Colonic mucosa (tissue), 4 donors: ENCODE measurements at regions not wholly inside any gene's neighbourhood (a gene's known extent, or its start where the extent isn't known, plus 50 kb on each side); places are given as distances from the start of the nearest gene placed in this dataset.

Experiments used
- DNase-seq: peaks from one replicate; pipeline ENCODE4 v3.0.0-alpha.2; 2020
- H3K27ac ChIP-seq: fragments of 200-600 bp; one replicate; pipeline ENCODE4 v1.8.0; 2021
- H3K27me3 ChIP-seq: fragments of 200-600 bp; one replicate; pipeline ENCODE4 v1.8.0; 2021
- H3K36me3 ChIP-seq: fragments of 200-600 bp; one replicate; pipeline ENCODE4 v1.8.0; 2021
- H3K4me1 ChIP-seq: fragments of 200-600 bp; one replicate; pipeline ENCODE4 v1.8.0; 2021; ENCODE audit warnings: mild to moderate bottlenecking
- H3K4me3 ChIP-seq: fragments of 200-600 bp; one replicate; pipeline ENCODE4 v1.8.0; 2021
- H3K9ac ChIP-seq, 2 donors: one replicate each; pipeline ENCODE4 v1.7.0; 2013; ENCODE audit warnings: control low read depth in 2 of 2, low read depth in 2 of 2, low read length in 2 of 2
- H3K9me3 ChIP-seq: fragments of 200-600 bp; one replicate; pipeline ENCODE4 v1.8.0; 2021
- CTCF ChIP-seq: fragments of 200-600 bp; IDR thresholded peaks from one replicate; pipeline ENCODE4 v1.8.0; 2022; ENCODE audit warnings: antibody characterized with exemption, mild to moderate bottlenecking
- intact Hi-C: fragments of 100-400 bp; cut with DNase I; formaldehyde crosslinking; loops from one replicate; pipeline ENCODE4 v1.14.1; 2022
- donor health status: healthy.
- donor health status: DM: no; HTN: no; CAD: no.
- donor health status: DM: no; HTN: no; CAD: no.

DNA sequence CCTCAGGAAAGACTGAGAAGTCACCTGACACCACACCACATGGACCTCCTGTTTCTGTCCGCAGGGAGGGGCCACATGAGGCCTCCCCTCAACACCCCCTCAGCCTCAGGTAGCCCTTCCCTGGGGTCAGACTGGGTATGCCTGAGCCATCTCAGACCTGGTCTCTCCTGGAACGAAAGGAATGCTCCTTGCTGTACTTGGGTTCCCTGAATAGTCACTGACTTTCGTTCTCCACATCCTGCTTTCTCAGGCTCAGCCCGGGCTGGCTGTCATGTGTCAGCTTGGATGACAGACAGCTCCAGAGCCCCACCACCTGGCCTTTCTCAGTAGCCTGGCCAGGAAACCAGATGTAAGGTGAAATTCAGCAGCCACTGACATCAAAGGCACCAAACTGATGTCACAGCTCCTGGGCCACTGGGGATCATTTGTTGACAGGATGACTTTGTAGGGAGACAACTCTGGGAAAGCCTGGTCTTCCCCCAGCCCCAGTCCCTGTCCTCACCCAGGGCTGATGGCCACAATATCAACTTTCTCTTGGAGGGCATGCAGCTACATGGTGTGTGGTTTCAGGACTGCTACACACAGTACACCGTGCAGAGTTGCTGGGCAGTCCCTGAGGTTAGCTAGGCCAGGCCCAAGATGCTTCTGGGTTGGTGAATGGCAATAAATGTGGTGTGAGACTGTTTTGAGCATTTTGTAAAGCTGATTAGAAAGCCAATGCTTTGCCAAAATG is 141.4 kb upstream of the MRPS22 start:
- Histone ChIP-seq H3K9me3 (no peaks in the 10 kb centered on the region), H3K27me3 (no peaks in the 10 kb centered on the region), H3K4me3 (no peak overlapping the region), H3K27ac (no peak overlapping the region), H3K4me1 (peaks cover 6% of the 10 kb centered on the region), H3K9ac (no peak overlapping the region), H3K36me3 (no peaks in the 10 kb centered on the region)
- intact Hi-C loops, result loop anchor here (2.0 to 10.0 kb wide), 2 partner anchors 92 to 258 kb away; partner anchors contain the start of genes FOXL2 and FOXL2NB
- DNase-seq, result peak; percentile 76
- peak; percentile 31 for TF ChIP-seq CTCF

DNA sequence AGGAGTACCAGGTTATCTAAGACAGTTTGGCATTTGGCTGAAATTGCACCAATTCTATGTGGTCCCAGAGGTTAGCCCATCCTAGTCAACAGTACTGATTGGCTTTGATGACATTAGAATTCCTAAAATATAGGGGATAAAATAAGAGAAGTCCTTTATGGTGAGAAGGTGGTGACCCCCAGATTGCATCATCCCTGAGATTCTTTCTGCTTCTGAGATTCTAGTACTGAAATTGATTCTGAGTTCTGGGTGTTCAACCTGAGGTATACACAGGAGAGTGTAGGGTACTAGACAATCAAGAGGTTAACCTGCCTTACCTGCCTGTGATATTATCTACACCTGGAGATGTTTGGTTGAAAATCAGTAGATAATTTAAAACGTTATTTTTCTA is 140.9 kb upstream of the MRPS22 start:
- intact Hi-C loops, result loop anchor here (2.0 to 10.0 kb wide), 2 partner anchors 92 to 258 kb away; partner anchors contain the start of genes FOXL2 and FOXL2NB
- Histone ChIP-seq H3K9me3 (no peaks in the 10 kb centered on the region), H3K27me3 (no peaks in the 10 kb centered on the region), H3K4me1 (peaks cover 6% of the 10 kb centered on the region), H3K9ac (no peak overlapping the region), H3K4me3 (no peak overlapping the region), H3K27ac (no peak overlapping the region), H3K36me3 (no peaks in the 10 kb centered on the region)
- no peak for TF ChIP-seq CTCF
- DNase-seq, result no peak

DNA sequence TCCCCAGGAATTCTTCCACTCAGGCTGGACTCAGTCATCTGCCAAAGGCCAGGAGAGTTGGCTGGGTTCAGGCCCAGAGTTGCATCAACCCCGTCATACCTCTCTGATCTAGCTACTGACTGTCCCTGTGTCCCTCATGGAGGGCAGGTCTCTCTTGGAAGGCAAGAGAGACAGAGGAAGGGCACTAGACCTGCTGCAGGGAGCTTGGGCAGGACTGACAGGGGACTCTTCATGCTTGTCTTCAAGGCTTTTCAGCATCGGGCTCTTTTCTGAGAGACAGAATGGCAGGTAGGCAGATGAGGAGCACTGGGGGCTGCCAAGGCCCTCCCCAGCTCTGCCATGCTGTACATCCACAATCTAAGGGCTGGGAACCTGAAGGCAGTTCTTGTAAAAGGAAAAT is 140.1 kb upstream of the MRPS22 start:
- H3K27ac ChIP-seq, result no peak overlapping the region
- no peak for DNase-seq
- no peak for TF ChIP-seq CTCF
- no peaks in the 10 kb centered on the region for H3K9me3 ChIP-seq
- peaks cover 6% of the 10 kb centered on the region for H3K4me1 ChIP-seq
- no peaks in the 10 kb centered on the region for H3K36me3 ChIP-seq
- intact Hi-C loops, result loop anchor here (2.0 to 10.0 kb wide), 2 partner anchors 93 to 259 kb away; partner anchors contain the start of genes FOXL2 and FOXL2NB
- no peaks in the 10 kb centered on the region for H3K27me3 ChIP-seq
- H3K9ac ChIP-seq, result no peak overlapping the region
- H3K4me3 ChIP-seq, result no peak overlapping the region

- H3K27me3 ChIP-seq, result no peaks in the 10 kb centered on the region
- DNase-seq, result no peak
- no peak overlapping the region for H3K9ac ChIP-seq
- H3K9me3 ChIP-seq, result no peaks in the 10 kb centered on the region
- intact Hi-C loops, result loop anchor here (10.0 kb wide), 1 partner anchor 260 kb away; the partner anchor contains the start of genes FOXL2 and FOXL2NB
- H3K27ac ChIP-seq, result no peak overlapping the region
- no peak for TF ChIP-seq CTCF
- peaks cover 3% of the 10 kb centered on the region for H3K4me1 ChIP-seq
- no peak overlapping the region for H3K4me3 ChIP-seq
- no peaks in the 10 kb centered on the region for H3K36me3 ChIP-seq
Observed at GRCh38 chr3:139204728-139205127, 139.1 kb upstream of the MRPS22 start.

DNA sequence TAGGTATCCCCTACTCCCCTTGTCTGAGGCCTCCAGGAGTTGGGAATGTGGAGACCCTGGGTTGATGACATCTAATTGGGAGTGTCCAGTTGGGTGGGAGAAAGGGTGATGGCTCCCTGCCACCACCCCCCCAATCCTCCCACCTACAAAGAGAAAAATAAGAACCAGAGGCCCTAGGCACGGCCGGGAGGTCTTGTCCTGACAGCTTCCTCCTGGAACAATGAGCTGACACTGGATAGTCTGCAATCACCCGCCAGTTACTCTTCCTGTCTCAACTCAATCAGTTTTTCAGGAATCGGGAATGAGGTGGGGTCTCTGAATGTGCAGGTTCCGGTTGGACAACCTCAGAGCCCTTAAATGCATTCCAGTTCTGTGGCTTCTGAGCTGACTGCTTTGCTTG is 129.9 kb upstream of the MRPS22 start:
- Histone ChIP-seq H3K9me3 (no peaks in the 10 kb centered on the region), H3K27me3 (no peaks in the 10 kb centered on the region), H3K27ac (no peak overlapping the region), H3K4me3 (no peak overlapping the region), H3K36me3 (no peaks in the 10 kb centered on the region), H3K4me1 (no peaks in the 10 kb centered on the region), H3K9ac (no peak overlapping the region)
- intact Hi-C loops, result no loop called here
- no peak for TF ChIP-seq CTCF
- no peak for DNase-seq
